WTC11 (cell line): ENCODE measurements at regions not wholly inside any gene's neighbourhood (a gene's known extent, or its start where the extent isn't known, plus 50 kb on each side); places are given as distances from the start of the nearest gene placed in this dataset.

Experiments
- ATAC-seq: fragments of 200-7000 bp; cut with Tn5 transposase; 2 replicates; pipeline ENCODE4 v1.10.0; 2021; ENCODE audit warnings: mild to moderate bottlenecking, moderate library complexity
- CTCF ChIA-PET: fragments of 300-600 bp; sonication (Branson Sonifier 250); formaldehyde crosslinking; loops from one replicate; lab custom pipeline; 2021; ENCODE audit warnings: antibody characterized with exemption; lab: Charles Lee
- POLR2A ChIA-PET: fragments of 350-600 bp; sonication (Branson Sonifier 250); formaldehyde crosslinking; loops from one replicate; lab custom pipeline; 2021; ENCODE audit warnings: antibody characterized with exemption; lab: Charles Lee
- DNase-seq: peaks from one replicate; pipeline ENCODE4 v3.0.0; 2021; ENCODE audit warnings: low spot score
- H3K27ac Mint-ChIP-seq: 2 replicates; pipeline ENCODE4 v1.8.0; 2021; ENCODE audit warnings: mixed read lengths
- H3K27me3 Mint-ChIP-seq: 2 replicates; pipeline ENCODE4 v1.8.0; 2021; ENCODE audit warnings: low read depth, mild to moderate bottlenecking, moderate library complexity, mixed read lengths
- H3K36me3 Mint-ChIP-seq: 2 replicates; pipeline ENCODE4 v1.8.0; 2021; ENCODE audit warnings: mixed read lengths
- H3K4me1 Mint-ChIP-seq: 2 replicates; pipeline ENCODE4 v1.8.0; 2022; ENCODE audit warnings: mixed read lengths
- H3K4me3 Mint-ChIP-seq: 2 replicates; pipeline ENCODE4 v1.8.0; 2021; ENCODE audit warnings: mild to moderate bottlenecking, moderate library complexity, mixed read lengths
- H3K9me3 Mint-ChIP-seq: 2 replicates; pipeline ENCODE4 v1.8.0; 2021; ENCODE audit warnings: mixed read lengths
- ATF1 ChIP-seq: sonication (generic); formaldehyde crosslinking; IDR thresholded peaks from 2 replicates; pipeline ENCODE4 v1.8.1; 2023; ENCODE audit warnings: mild to moderate bottlenecking, moderate library complexity, missing genetic modification reagents
- CREM ChIP-seq: sonication (generic); formaldehyde crosslinking; IDR thresholded peaks from 2 replicates; pipeline ENCODE4 v1.8.1; 2022; ENCODE audit warnings: mild to moderate bottlenecking, missing genetic modification reagents, moderate library complexity
- ELF4 ChIP-seq: sonication (generic); formaldehyde crosslinking; IDR thresholded peaks from 2 replicates; pipeline ENCODE4 v1.8.1; 2022; ENCODE audit warnings: low read depth, mild to moderate bottlenecking, moderate library complexity, missing genetic modification reagents
- FOXJ3 ChIP-seq: sonication (generic); formaldehyde crosslinking; IDR thresholded peaks from 2 replicates; pipeline ENCODE4 v1.9.0; 2021; ENCODE audit warnings: missing genetic modification reagents, mild to moderate bottlenecking, borderline replicate concordance
- GRHL2 ChIP-seq: fragments of 250-450 bp; sonication (Bioruptor Pico); IDR thresholded peaks from 2 replicates; pipeline ENCODE4 v1.8.0; 2022; ENCODE audit warnings: mild to moderate bottlenecking, moderate library complexity; ENCODE audit not compliant: insufficient replicate concordance, severe bottlenecking
- HMGA2 ChIP-seq: fragments of 250-450 bp; sonication (Bioruptor Pico); IDR thresholded peaks from 2 replicates; pipeline ENCODE4 v1.4.0; 2021; ENCODE audit warnings: mild to moderate bottlenecking, moderate library complexity
- IRF2 ChIP-seq: sonication (generic); formaldehyde crosslinking; IDR thresholded peaks from 2 replicates; pipeline ENCODE4 v1.8.0; 2022; ENCODE audit warnings: low read depth, missing genetic modification reagents, borderline replicate concordance
- JAZF1 ChIP-seq: fragments of 250-450 bp; sonication (Bioruptor Pico); IDR thresholded peaks from 2 replicates; pipeline ENCODE4 v1.9.0; 2021; ENCODE audit warnings: moderate library complexity, mild to moderate bottlenecking, inconsistent platforms
- JUN ChIP-seq: sonication (generic); formaldehyde crosslinking; IDR thresholded peaks from 2 replicates; pipeline ENCODE4 v1.8.0; 2023; ENCODE audit warnings: mild to moderate bottlenecking, missing genetic modification reagents
- NFATC4 ChIP-seq: fragments of 250-450 bp; sonication (Bioruptor Pico); IDR thresholded peaks from 2 replicates; pipeline ENCODE4 v1.9.0; 2021; ENCODE audit warnings: mild to moderate bottlenecking
- NFE2L1 ChIP-seq: sonication (generic); formaldehyde crosslinking; IDR thresholded peaks from 2 replicates; pipeline ENCODE4 v1.8.1; 2023; ENCODE audit warnings: missing genetic modification reagents
- NR1H2 ChIP-seq: sonication (generic); formaldehyde crosslinking; IDR thresholded peaks from 2 replicates; pipeline ENCODE4 v1.9.0; 2021; ENCODE audit warnings: mild to moderate bottlenecking, moderate library complexity, missing genetic modification reagents
- OVOL2 ChIP-seq: fragments of 250-450 bp; sonication (Bioruptor Pico); IDR thresholded peaks from 2 replicates; pipeline ENCODE4 v1.9.0; 2021; ENCODE audit warnings: mild to moderate bottlenecking, borderline replicate concordance
- TEAD1 ChIP-seq: sonication (generic); formaldehyde crosslinking; IDR thresholded peaks from 2 replicates; pipeline ENCODE4 v1.8.0; 2022; ENCODE audit warnings: mild to moderate bottlenecking, missing genetic modification reagents
- TEAD4 ChIP-seq: sonication (generic); formaldehyde crosslinking; IDR thresholded peaks from 2 replicates; pipeline ENCODE4 v1.8.0; 2022; ENCODE audit warnings: mild to moderate bottlenecking, missing genetic modification reagents
- ZNF219 ChIP-seq: sonication (generic); formaldehyde crosslinking; IDR thresholded peaks from 2 replicates; pipeline ENCODE4 v1.8.0; 2023; ENCODE audit warnings: missing genetic modification reagents, mild to moderate bottlenecking, borderline replicate concordance
- ZNF232 ChIP-seq: sonication (generic); formaldehyde crosslinking; IDR thresholded peaks from 2 replicates; pipeline ENCODE4 v1.8.0; 2022; ENCODE audit warnings: mild to moderate bottlenecking, missing genetic modification reagents
- ZNF263 ChIP-seq: sonication (generic); formaldehyde crosslinking; IDR thresholded peaks from 2 replicates; pipeline ENCODE4 v1.8.1; 2022; ENCODE audit warnings: low read depth, mild to moderate bottlenecking, moderate library complexity, missing genetic modification reagents
- TF ChIP-seq, protein P1 (sequence below): sonication (generic); formaldehyde crosslinking; IDR thresholded peaks from 2 replicates; pipeline ENCODE4 v1.8.0; 2022; ENCODE audit warnings: missing genetic modification reagents
- TF ChIP-seq, protein P2 (sequence below): sonication (generic); formaldehyde crosslinking; IDR thresholded peaks from 2 replicates; pipeline ENCODE4 v1.8.1; 2023; ENCODE audit warnings: mild to moderate bottlenecking, missing genetic modification reagents
- TF ChIP-seq, protein P3 (sequence below): sonication (generic); formaldehyde crosslinking; IDR thresholded peaks from 2 replicates; pipeline ENCODE4 v1.8.0; 2022; ENCODE audit warnings: mild to moderate bottlenecking, missing genetic modification reagents
- TF ChIP-seq, protein P4 (sequence below): sonication (generic); formaldehyde crosslinking; IDR thresholded peaks from 2 replicates; pipeline ENCODE4 v1.8.0; 2022; ENCODE audit warnings: mild to moderate bottlenecking, missing genetic modification reagents
- TF ChIP-seq, protein P5 (sequence below): sonication (generic); formaldehyde crosslinking; IDR thresholded peaks from 2 replicates; pipeline ENCODE4 v1.8.0; 2023; ENCODE audit warnings: missing genetic modification reagents
- TF ChIP-seq, protein P6 (sequence below): sonication (generic); formaldehyde crosslinking; IDR thresholded peaks from 2 replicates; pipeline ENCODE4 v1.8.0; 2023; ENCODE audit warnings: mild to moderate bottlenecking, missing genetic modification reagents

DNA sequence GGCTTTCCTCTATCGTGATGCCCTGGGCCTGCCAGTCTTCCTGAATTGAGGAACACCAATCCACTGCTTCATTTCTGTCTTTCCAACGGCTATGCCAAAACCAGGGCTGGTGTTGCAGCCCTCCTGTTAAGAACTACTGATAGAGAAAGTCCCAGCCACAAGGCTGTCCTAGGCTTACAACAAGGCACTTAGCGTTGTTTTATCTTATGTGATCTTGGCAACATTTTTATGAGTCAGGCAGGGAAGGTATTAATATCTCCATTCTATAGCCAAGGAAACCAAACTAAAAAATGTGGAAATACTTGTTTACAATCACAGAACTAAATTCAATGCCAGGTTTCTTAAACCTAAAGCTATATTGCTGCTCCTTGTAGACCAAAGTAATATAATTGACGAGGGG is 89.9 kb upstream of the AMOTL1 start:
- DNase-seq: no peak
- POLR2A ChIA-PET: no interaction called here
- Mint-ChIP-seq H3K27ac (no peak overlapping the region), H3K4me1 (peaks cover 10% of the 10 kb centered on the region; the same call in 1 of the 2 replicates), H3K9me3 (peaks cover 2% of the 10 kb centered on the region), H3K36me3 (peaks cover 24% of the 10 kb centered on the region), H3K27me3 (peaks cover 6% of the 10 kb centered on the region), H3K4me3 (no peak overlapping the region)
- CTCF ChIA-PET: interaction anchor here (1.0 to 1.3 kb wide), 3 partner anchors 55 to 63 kb away, joined by 3 to 8 read pairs (median 5); no protein-coding TSS in a partner anchor
- ATAC-seq: no peak
- TF ChIP-seq, protein P1, sequence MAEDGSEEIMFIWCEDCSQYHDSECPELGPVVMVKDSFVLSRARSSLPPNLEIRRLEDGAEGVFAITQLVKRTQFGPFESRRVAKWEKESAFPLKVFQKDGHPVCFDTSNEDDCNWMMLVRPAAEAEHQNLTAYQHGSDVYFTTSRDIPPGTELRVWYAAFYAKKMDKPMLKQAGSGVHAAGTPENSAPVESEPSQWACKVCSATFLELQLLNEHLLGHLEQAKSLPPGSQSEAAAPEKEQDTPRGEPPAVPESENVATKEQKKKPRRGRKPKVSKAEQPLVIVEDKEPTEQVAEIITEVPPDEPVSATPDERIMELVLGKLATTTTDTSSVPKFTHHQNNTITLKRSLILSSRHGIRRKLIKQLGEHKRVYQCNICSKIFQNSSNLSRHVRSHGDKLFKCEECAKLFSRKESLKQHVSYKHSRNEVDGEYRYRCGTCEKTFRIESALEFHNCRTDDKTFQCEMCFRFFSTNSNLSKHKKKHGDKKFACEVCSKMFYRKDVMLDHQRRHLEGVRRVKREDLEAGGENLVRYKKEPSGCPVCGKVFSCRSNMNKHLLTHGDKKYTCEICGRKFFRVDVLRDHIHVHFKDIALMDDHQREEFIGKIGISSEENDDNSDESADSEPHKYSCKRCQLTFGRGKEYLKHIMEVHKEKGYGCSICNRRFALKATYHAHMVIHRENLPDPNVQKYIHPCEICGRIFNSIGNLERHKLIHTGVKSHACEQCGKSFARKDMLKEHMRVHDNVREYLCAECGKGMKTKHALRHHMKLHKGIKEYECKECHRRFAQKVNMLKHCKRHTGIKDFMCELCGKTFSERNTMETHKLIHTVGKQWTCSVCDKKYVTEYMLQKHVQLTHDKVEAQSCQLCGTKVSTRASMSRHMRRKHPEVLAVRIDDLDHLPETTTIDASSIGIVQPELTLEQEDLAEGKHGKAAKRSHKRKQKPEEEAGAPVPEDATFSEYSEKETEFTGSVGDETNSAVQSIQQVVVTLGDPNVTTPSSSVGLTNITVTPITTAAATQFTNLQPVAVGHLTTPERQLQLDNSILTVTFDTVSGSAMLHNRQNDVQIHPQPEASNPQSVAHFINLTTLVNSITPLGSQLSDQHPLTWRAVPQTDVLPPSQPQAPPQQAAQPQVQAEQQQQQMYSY (CRISPR knock-in tag): no peak
- TF ChIP-seq OVOL2 (no peak), NFATC4 (CRISPR knock-in tag) (no peak), CREM (no peak), ATF1 (CRISPR knock-in tag) (no peak), FOXJ3 (CRISPR knock-in tag) (no peak), IRF2 (CRISPR knock-in tag) (no peak)
- TF ChIP-seq, protein P2, sequence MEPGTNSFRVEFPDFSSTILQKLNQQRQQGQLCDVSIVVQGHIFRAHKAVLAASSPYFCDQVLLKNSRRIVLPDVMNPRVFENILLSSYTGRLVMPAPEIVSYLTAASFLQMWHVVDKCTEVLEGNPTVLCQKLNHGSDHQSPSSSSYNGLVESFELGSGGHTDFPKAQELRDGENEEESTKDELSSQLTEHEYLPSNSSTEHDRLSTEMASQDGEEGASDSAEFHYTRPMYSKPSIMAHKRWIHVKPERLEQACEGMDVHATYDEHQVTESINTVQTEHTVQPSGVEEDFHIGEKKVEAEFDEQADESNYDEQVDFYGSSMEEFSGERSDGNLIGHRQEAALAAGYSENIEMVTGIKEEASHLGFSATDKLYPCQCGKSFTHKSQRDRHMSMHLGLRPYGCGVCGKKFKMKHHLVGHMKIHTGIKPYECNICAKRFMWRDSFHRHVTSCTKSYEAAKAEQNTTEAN (CRISPR knock-in tag): no peak

DNA sequence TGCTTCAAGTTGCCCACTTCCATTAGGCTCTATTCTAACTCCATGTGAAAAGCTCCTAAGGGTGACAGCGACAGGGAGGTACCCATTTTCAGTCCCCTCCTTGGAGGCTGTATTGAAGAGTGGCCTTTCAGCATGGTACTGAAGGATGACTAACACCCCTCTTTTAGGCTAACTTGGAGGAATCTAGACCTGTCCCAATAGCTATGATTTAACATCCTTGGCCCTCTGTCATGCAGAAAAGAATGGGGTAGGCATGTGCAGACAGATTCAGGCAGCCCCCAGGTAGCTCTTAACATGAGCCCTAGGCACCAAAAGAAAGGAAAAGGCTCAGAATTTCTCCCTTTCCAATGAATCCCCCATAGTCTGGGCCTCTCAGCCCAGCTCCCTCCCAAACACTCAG is 89.3 kb upstream of the AMOTL1 start:
- TF ChIP-seq, protein P3, sequence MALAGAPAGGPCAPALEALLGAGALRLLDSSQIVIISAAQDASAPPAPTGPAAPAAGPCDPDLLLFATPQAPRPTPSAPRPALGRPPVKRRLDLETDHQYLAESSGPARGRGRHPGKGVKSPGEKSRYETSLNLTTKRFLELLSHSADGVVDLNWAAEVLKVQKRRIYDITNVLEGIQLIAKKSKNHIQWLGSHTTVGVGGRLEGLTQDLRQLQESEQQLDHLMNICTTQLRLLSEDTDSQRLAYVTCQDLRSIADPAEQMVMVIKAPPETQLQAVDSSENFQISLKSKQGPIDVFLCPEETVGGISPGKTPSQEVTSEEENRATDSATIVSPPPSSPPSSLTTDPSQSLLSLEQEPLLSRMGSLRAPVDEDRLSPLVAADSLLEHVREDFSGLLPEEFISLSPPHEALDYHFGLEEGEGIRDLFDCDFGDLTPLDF: no peak
- TF ChIP-seq ELF4 (CRISPR knock-in tag) (no peak), NR1H2 (CRISPR knock-in tag) (no peak), JAZF1 (CRISPR knock-in tag) (no peak), ZNF219 (CRISPR knock-in tag) (no peak), JUN (CRISPR knock-in tag) (no peak), NFE2L1 (CRISPR knock-in tag) (no peak), GRHL2 (CRISPR knock-in tag) (no peak), ZNF232 (CRISPR knock-in tag) (no peak), TEAD1 (no peak), ZNF263 (no peak), TEAD4 (CRISPR knock-in tag) (no peak), HMGA2 (CRISPR knock-in tag) (no peak)
- TF ChIP-seq, protein P4, sequence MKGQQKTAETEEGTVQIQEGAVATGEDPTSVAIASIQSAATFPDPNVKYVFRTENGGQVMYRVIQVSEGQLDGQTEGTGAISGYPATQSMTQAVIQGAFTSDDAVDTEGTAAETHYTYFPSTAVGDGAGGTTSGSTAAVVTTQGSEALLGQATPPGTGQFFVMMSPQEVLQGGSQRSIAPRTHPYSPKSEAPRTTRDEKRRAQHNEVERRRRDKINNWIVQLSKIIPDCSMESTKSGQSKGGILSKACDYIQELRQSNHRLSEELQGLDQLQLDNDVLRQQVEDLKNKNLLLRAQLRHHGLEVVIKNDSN: no peak
- TF ChIP-seq, protein P5, sequence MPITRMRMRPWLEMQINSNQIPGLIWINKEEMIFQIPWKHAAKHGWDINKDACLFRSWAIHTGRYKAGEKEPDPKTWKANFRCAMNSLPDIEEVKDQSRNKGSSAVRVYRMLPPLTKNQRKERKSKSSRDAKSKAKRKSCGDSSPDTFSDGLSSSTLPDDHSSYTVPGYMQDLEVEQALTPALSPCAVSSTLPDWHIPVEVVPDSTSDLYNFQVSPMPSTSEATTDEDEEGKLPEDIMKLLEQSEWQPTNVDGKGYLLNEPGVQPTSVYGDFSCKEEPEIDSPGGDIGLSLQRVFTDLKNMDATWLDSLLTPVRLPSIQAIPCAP: no peak
- TF ChIP-seq, protein P6, sequence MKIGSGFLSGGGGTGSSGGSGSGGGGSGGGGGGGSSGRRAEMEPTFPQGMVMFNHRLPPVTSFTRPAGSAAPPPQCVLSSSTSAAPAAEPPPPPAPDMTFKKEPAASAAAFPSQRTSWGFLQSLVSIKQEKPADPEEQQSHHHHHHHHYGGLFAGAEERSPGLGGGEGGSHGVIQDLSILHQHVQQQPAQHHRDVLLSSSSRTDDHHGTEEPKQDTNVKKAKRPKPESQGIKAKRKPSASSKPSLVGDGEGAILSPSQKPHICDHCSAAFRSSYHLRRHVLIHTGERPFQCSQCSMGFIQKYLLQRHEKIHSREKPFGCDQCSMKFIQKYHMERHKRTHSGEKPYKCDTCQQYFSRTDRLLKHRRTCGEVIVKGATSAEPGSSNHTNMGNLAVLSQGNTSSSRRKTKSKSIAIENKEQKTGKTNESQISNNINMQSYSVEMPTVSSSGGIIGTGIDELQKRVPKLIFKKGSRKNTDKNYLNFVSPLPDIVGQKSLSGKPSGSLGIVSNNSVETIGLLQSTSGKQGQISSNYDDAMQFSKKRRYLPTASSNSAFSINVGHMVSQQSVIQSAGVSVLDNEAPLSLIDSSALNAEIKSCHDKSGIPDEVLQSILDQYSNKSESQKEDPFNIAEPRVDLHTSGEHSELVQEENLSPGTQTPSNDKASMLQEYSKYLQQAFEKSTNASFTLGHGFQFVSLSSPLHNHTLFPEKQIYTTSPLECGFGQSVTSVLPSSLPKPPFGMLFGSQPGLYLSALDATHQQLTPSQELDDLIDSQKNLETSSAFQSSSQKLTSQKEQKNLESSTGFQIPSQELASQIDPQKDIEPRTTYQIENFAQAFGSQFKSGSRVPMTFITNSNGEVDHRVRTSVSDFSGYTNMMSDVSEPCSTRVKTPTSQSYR (CRISPR knock-in tag): no peak
- TF ChIP-seq, all 79 proteins: peak for 0
- Mint-ChIP-seq H3K36me3 (peaks cover 26% of the 10 kb centered on the region), H3K9me3 (peaks cover 6% of the 10 kb centered on the region), H3K27me3 (peaks cover 6% of the 10 kb centered on the region), H3K4me3 (no peak overlapping the region), H3K27ac (no peak overlapping the region), H3K4me1 (peaks cover 10% of the 10 kb centered on the region; the same call in 1 of the 2 replicates)
- DNase-seq (no peak), ATAC-seq (no peak)
- ChIA-PET CTCF (interaction anchor here (1.0 to 1.3 kb wide), 2 partner anchors 56 to 62 kb away, joined by 3 to 8 read pairs; no protein-coding TSS in a partner anchor), POLR2A (no interaction called here)
